ENCODE measurements at regions not wholly inside any gene's neighbourhood (a gene's known extent, or its start where the extent isn't known, plus 50 kb on each side); places are given as distances from the start of the nearest gene placed in this dataset.

GRCh38 chr6:34615574-34616226 is 59.6 kb upstream of the SPDEF start (continued):
- peak; percentile 30; the same call in 1 of the 2 replicates for TF ChIP-seq SP1 (CRISPR knock-in tag; IDR thresholded peaks at IDR 0.05)
- TF ChIP-seq PHTF2 (CRISPR knock-in tag; IDR thresholded peaks at IDR 0.05) = no peak
- TF ChIP-seq ARNT (IDR thresholded peaks at IDR 0.05) = no peak
- TF ChIP-seq PYGO2 (tag; IDR thresholded peaks at IDR 0.05) = no peak
- no peak for TF ChIP-seq POLR2B (IDR thresholded peaks at IDR 0.05; ENCODE audit: low read depth, partially characterized antibody)
- peak; percentile 84 for TF ChIP-seq CTBP1 (IDR thresholded peaks at IDR 0.05; ENCODE audit: borderline replicate concordance)

- intact Hi-C loops (cut with micrococcal nuclease) (loop anchor here (2.0 kb wide), 1 partner anchor 86 kb away; the partner anchor contains the start of gene ILRUN), in situ Hi-C loops (cut with MboI) (no loop called here)
- Histone ChIP-seq H3K9ac (ENCODE audit: insufficient read depth in 1 of 2, low read depth in 2 of 2, low read length in 2 of 2) (no peak overlapping the region), H4K20me1 (replicated peaks; ENCODE audit: control insufficient read depth, insufficient read depth, low read length) (peaks cover 10% of the 10 kb centered on the region), H3K9me1 (ENCODE audit: control insufficient read depth, insufficient read depth, low read length) (peaks cover 6% of the 10 kb centered on the region), H3K9me3 (replicated peaks; ENCODE audit: control insufficient read depth, insufficient read depth, low read depth, low read length) (no peaks in the 10 kb centered on the region), H3K4me3 (no peak overlapping the region), H3K4me1 (replicated peaks in 1 of 2; ENCODE audit: control insufficient read depth in 2 of 2, insufficient read depth in 2 of 2, low read length in 2 of 2) (peaks cover 6 to 37% of the 10 kb centered on the region in 2 experiments), H3K27ac (ENCODE audit: extremely low read depth, low read depth, low read length) (peak overlapping the region; percentile 43; the same call in 1 of the 3 replicates), H3K27me3 (ENCODE audit: control insufficient read depth in 2 of 2, insufficient read depth in 2 of 2, low read length in 2 of 2) (no peaks in the 10 kb centered on the region), H3K36me3 (ENCODE audit: control insufficient read depth, insufficient read depth, low read length) (peaks cover 44% of the 10 kb centered on the region), H3K79me2 (ENCODE audit: control insufficient read depth, insufficient read depth, low read length) (peaks cover 71% of the 10 kb centered on the region), H3K4me2 (ENCODE audit: insufficient read depth, low read length) (no peak overlapping the region), H2AFZ (ENCODE audit: low read depth, low read length) (no peak overlapping the region)
- ChIA-PET POLR2A (interaction anchor here (0.5 to 2.6 kb wide), 18 partner anchors 11 to 832 kb away, joined by 3 to 13 read pairs (median 3); partner anchors contain the start of gene HMGA1), CTCF (ENCODE audit: low intra/inter-chr PET ratio) (interaction anchor here (0.6 to 3.5 kb wide), 5 partner anchors 82 to 448 kb away, joined by 3 to 38 read pairs (median 6); no protein-coding TSS in a partner anchor)
- FAIRE-seq (peak; percentile 78), DNase-seq (ENCODE audit: extremely low read depth in 1 of 4, low spot score in 3 of 4) (peak; percentile 48 to 82 (median 56)), ATAC-seq (peak; percentile 84)
- WGBS (ENCODE audit: insufficient coverage, low coverage, missing lambda C conversion rate) = 5% methylated on average over 4 of the region's 4 CpGs
- no TSS peak for BruUV-seq (replicated peaks)
- no peak for TF ChIP-seq SRSF9 (IDR thresholded peaks at IDR 0.05; ENCODE audit: borderline replicate concordance, low read depth, low read length)
- 0 out of 2 replicates have a peak, but pooled peaks have one; percentile 77 for TF ChIP-seq NBN (IDR thresholded peaks at IDR 0.05; ENCODE audit: low read depth)
- TF ChIP-seq NRF1 (conservative IDR thresholded peaks at IDR 0.05 in 1 of 2, IDR thresholded peaks at IDR 0.05 in 1 of 2) = 0 out of 4 replicates have a peak, but pooled peaks of 1 of the 2 experiments have one; percentile 16
- 0 out of 2 replicates have a peak, but pooled peaks have one; percentile 37 for TF ChIP-seq CXXC5 (CRISPR knock-in tag; IDR thresholded peaks at IDR 0.05)
- 0 out of 2 replicates have a peak, but pooled peaks have one; percentile 15 for TF ChIP-seq ZNF121 (CRISPR knock-in tag; conservative IDR thresholded peaks at IDR 0.05)
- TF ChIP-seq KDM4B (IDR thresholded peaks at IDR 0.05; ENCODE audit: borderline replicate concordance in 2 of 2, low read depth in 1 of 2) = no peak
- TF ChIP-seq CCNT2 (IDR thresholded peaks at IDR 0.05; ENCODE audit: borderline replicate concordance, extremely low read depth, insufficient read length, low read depth, low read length) = no peak
- TF ChIP-seq CTCFL (IDR thresholded peaks at IDR 0.05; ENCODE audit: borderline replicate concordance, insufficient read depth, low read depth, low read length, poor library complexity, severe bottlenecking) = no peak
- TF ChIP-seq JUN (IDR thresholded peaks at IDR 0.05; ENCODE audit: borderline replicate concordance, low read depth, low read length) = peak; percentile 88
- TF ChIP-seq JUN (CRISPR knock-in tag; IDR thresholded peaks at IDR 0.05; ENCODE audit: borderline replicate concordance) = no peak
- peak; percentile 63 to 71 for TF ChIP-seq KDM1A (IDR thresholded peaks at IDR 0.05)
- peak; percentile 95 for TF ChIP-seq FOSL1 (tag; conservative IDR thresholded peaks at IDR 0.05)
- TF ChIP-seq PHTF2 (CRISPR knock-in tag; IDR thresholded peaks at IDR 0.05) = no peak
These were observed 54.8 kb upstream of the SPDEF start for GRCh38 chr6:34610819-34611477.
